ENCODE measurements at regions not wholly inside any gene's neighbourhood (a gene's known extent, or its start where the extent isn't known, plus 50 kb on each side); places are given as distances from the start of the nearest gene placed in this dataset.

GRCh38 chr9:38213631-38214299 lies 144.7 kb upstream of the SHB start:
- no peak for TF ChIP-seq CTCF (IDR thresholded peaks at IDR 0.05; ENCODE audit: insufficient read depth, low read depth, low read length, missing control alignments)
- no peak overlapping the region for H3K4me3 ChIP-seq (ENCODE audit: low read length)
- DNase-seq (ENCODE audit: low read depth): no peak

GRCh38 chr9:38212016-38212415 lies 143.0 kb upstream of the SHB start:
- TF ChIP-seq CTCF (IDR thresholded peaks at IDR 0.05; ENCODE audit: insufficient read depth, low read depth, low read length, missing control alignments): no peak
- H3K4me3 ChIP-seq (ENCODE audit: low read length): no peak overlapping the region
- no peak for DNase-seq (ENCODE audit: low read depth)

- H3K4me3 ChIP-seq (ENCODE audit: low read length): no peak overlapping the region
- no peak for DNase-seq (ENCODE audit: low read depth)
- TF ChIP-seq CTCF (IDR thresholded peaks at IDR 0.05; ENCODE audit: insufficient read depth, low read depth, low read length, missing control alignments): no peak
These were observed 142.0 kb upstream of the SHB start for GRCh38 chr9:38211002-38211401.

GRCh38 chr9:38208206-38208901 lies 139.3 kb upstream of the SHB start:
- DNase-seq (ENCODE audit: low read depth): peak; percentile 94
- TF ChIP-seq CTCF (IDR thresholded peaks at IDR 0.05; ENCODE audit: insufficient read depth, low read depth, low read length, missing control alignments): no peak
- H3K4me3 ChIP-seq (ENCODE audit: low read length): no peak overlapping the region

- no peak overlapping the region for H3K4me3 ChIP-seq (ENCODE audit: low read length)
- no peak for TF ChIP-seq CTCF (IDR thresholded peaks at IDR 0.05; ENCODE audit: insufficient read depth, low read depth, low read length, missing control alignments)
- no peak for DNase-seq (ENCODE audit: low read depth)
These were observed 138.3 kb upstream of the SHB start for GRCh38 chr9:38207247-38207778.

- TF ChIP-seq CTCF (IDR thresholded peaks at IDR 0.05; ENCODE audit: insufficient read depth, low read depth, low read length, missing control alignments): no peak
- DNase-seq (ENCODE audit: low read depth): peak; percentile 56
- H3K4me3 ChIP-seq (ENCODE audit: low read length): no peak overlapping the region
These were observed 136.3 kb upstream of the SHB start for GRCh38 chr9:38205279-38205678.
